Left ventricle myocardium inferior (tissue), 1 donor: ENCODE measurements at regions not wholly inside any gene's neighbourhood (a gene's known extent, or its start where the extent isn't known, plus 50 kb on each side); places are given as distances from the start of the nearest gene placed in this dataset.

ENCODE experiments used
- DNase-seq: peaks from one replicate; pipeline ENCODE4 v3.0.0-alpha.2; 2020
- H3K27ac ChIP-seq: fragments of 200-600 bp; replicated peaks from 2 replicates; pipeline ENCODE4 v1.8.0; 2021
- H3K27me3 ChIP-seq: fragments of 200-600 bp; 2 replicates; pipeline ENCODE4 v1.8.0; 2021; ENCODE audit warnings: low read depth
- H3K36me3 ChIP-seq: fragments of 200-600 bp; 2 replicates; pipeline ENCODE4 v1.8.0; 2021
- H3K4me1 ChIP-seq: fragments of 200-600 bp; 2 replicates; pipeline ENCODE4 v1.8.0; 2021
- H3K4me3 ChIP-seq: fragments of 200-600 bp; 2 replicates; pipeline ENCODE4 v1.8.0; 2021; ENCODE audit warnings: mild to moderate bottlenecking, moderate library complexity
- H3K9me3 ChIP-seq: fragments of 200-600 bp; replicated peaks from 2 replicates; pipeline ENCODE4 v1.8.0; 2021
- intact Hi-C: fragments of 100-400 bp; cut with micrococcal nuclease; formaldehyde crosslinking; loops from one replicate; pipeline ENCODE4 v1.11.0; 2022
- TF ChIP-seq, protein P1 (sequence below): fragments of 200-600 bp; IDR thresholded peaks from 2 replicates; pipeline ENCODE4 v1.8.0; 2021; ENCODE audit warnings: antibody characterized with exemption, mild to moderate bottlenecking, borderline replicate concordance
- donor health status: DM: no; HTN: yes; CAD: no; lungs with severe emphysema.

DNA sequence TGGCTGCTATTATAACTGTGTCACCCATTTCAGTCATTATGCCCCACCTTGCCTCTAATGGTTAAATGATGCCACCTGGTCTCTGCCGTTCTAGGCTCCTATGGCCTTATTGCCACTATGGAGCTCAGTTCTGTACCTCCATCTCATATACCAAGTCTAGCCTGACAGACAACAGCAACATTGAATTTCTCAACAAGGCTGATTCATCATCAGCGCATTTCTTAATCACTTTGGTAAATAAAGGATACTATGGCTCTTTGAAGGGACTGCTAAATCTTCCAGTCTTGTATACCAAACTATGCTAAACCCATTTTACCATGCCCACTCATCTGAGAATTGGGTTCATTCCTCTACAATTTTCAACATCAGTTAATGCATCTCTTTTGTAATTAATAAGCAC is 784.5 kb upstream of the CELF4 start:
- no peak overlapping the region for H3K27ac ChIP-seq
- no peak overlapping the region for H3K4me3 ChIP-seq
- intact Hi-C loops = no loop called here
- no peaks in the 10 kb centered on the region for H3K4me1 ChIP-seq
- H3K36me3 ChIP-seq = no peaks in the 10 kb centered on the region
- H3K27me3 ChIP-seq = no peaks in the 10 kb centered on the region
- TF ChIP-seq, protein P1, sequence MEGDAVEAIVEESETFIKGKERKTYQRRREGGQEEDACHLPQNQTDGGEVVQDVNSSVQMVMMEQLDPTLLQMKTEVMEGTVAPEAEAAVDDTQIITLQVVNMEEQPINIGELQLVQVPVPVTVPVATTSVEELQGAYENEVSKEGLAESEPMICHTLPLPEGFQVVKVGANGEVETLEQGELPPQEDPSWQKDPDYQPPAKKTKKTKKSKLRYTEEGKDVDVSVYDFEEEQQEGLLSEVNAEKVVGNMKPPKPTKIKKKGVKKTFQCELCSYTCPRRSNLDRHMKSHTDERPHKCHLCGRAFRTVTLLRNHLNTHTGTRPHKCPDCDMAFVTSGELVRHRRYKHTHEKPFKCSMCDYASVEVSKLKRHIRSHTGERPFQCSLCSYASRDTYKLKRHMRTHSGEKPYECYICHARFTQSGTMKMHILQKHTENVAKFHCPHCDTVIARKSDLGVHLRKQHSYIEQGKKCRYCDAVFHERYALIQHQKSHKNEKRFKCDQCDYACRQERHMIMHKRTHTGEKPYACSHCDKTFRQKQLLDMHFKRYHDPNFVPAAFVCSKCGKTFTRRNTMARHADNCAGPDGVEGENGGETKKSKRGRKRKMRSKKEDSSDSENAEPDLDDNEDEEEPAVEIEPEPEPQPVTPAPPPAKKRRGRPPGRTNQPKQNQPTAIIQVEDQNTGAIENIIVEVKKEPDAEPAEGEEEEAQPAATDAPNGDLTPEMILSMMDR = no peak
- no peak for DNase-seq
- peaks cover 18% of the 10 kb centered on the region for H3K9me3 ChIP-seq

DNA sequence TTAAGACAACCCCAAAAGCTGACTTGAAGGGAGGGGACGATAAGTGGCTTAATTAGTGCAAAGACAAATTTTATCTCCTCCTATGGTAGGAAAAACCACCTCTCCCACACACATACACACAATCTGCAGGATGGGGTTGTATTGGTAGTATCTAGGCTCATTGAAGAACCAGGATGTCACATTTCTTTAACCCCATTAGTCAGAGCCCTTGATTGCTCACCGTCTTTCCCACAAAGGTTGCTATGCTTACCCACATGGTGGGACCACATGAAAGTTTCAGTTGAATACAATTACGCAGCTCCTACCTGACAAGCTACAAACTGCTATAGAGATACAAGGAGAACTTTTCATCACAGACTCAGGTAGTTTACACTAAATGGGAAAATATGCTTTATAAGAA is 765.0 kb upstream of the CELF4 start:
- DNase-seq = no peak
- Histone ChIP-seq H3K4me3 (no peak overlapping the region), H3K27ac (no peak overlapping the region), H3K27me3 (no peaks in the 10 kb centered on the region), H3K4me1 (no peaks in the 10 kb centered on the region), H3K36me3 (no peaks in the 10 kb centered on the region), H3K9me3 (no peaks in the 10 kb centered on the region)
- TF ChIP-seq, protein P1 = no peak
- intact Hi-C loops = no loop called here

DNA sequence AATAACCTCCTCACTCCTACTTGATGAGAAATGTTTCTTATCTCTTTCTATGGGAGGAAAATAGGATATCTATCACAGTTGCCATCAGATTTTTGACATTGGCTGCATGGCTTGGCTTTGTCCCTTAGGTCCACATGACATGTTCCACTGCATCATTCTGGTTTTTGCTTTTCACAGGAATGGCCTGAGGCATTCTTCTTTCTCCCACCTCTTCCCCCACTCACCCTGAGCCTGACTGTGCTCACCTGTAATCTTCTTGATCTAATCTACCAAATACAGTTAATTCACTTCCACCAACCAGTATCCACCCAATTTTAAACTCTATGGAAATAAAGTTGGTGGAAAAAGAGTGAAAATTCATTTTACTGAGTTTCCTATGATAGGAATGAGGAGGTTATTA is 763.5 kb upstream of the CELF4 start:
- peaks cover under 1% of the 10 kb centered on the region for H3K9me3 ChIP-seq
- H3K27me3 ChIP-seq = no peaks in the 10 kb centered on the region
- DNase-seq = no peak
- TF ChIP-seq, protein P1 = no peak
- no peaks in the 10 kb centered on the region for H3K36me3 ChIP-seq
- H3K27ac ChIP-seq = no peak overlapping the region
- H3K4me1 ChIP-seq = no peaks in the 10 kb centered on the region
- intact Hi-C loops = no loop called here
- no peak overlapping the region for H3K4me3 ChIP-seq

DNA sequence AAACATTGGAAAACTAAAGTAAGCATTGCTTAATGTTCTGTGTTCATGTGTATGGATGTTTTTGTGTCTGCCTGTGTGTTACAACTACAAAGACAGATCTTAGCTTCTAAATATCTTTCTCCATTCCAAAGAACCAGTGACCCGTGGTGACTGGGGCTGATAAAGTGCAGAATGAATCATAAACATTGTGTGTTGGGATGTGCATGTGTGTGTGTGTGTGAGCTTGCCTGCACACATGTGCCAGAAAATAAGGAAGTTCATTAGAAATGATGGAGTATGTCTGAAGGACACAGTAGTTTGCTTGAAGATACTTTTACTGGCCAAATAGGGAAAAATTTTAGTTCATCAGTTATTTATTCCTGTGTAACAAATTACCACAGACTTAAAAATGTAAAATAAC is 756.6 kb upstream of the CELF4 start:
- no peaks in the 10 kb centered on the region for H3K27me3 ChIP-seq
- H3K4me1 ChIP-seq = no peaks in the 10 kb centered on the region
- TF ChIP-seq, protein P1 = no peak
- no peak overlapping the region for H3K27ac ChIP-seq
- intact Hi-C loops = no loop called here
- H3K9me3 ChIP-seq = peaks cover 24% of the 10 kb centered on the region
- no peak overlapping the region for H3K4me3 ChIP-seq
- H3K36me3 ChIP-seq = no peaks in the 10 kb centered on the region
- no peak for DNase-seq

DNA sequence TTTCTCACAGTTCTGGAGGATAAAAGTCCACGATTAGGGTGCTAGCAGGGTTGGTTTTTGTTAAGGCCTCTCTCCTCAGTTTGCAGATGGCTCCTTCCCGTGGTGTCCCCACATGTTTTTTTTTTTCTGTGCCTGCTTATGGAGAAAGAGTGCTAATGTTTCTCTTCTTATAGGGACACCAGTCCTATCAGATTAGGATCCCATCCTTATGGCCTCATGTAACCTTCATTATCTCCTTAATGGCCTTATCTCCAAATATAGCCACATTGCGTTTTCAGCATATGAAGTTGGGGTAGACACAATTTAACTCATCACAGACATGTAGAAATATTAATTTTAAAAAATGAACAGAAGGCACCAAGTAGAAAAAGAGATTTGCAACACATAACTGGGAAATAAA is 755.7 kb upstream of the CELF4 start:
- Histone ChIP-seq H3K27me3 (no peaks in the 10 kb centered on the region), H3K27ac (no peak overlapping the region), H3K4me1 (no peaks in the 10 kb centered on the region), H3K4me3 (no peak overlapping the region), H3K36me3 (no peaks in the 10 kb centered on the region), H3K9me3 (peaks cover 24% of the 10 kb centered on the region)
- TF ChIP-seq, protein P1 = no peak
- no peak for DNase-seq
- intact Hi-C loops = no loop called here

DNA sequence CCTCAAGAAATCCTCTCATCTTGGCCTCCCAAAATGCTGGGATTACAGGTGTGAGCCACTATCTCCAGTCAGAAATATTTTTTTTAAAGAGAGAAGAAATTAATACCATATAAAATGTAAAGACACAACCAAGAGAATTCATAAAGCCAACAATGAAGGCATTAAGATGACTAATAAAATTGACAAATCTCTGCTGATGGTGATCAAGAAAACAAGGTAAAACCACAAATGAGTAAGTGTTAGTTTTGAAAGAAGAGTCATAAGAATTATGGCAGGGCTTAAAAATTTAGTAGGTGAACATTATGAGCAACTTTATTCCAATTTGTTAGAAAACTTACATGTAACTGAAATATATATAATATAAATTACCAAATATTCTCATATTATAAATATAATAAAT is 752.8 kb upstream of the CELF4 start:
- intact Hi-C loops = no loop called here
- no peak for DNase-seq
- Histone ChIP-seq H3K9me3 (peaks cover 16% of the 10 kb centered on the region), H3K4me3 (no peak overlapping the region), H3K36me3 (no peaks in the 10 kb centered on the region), H3K4me1 (no peaks in the 10 kb centered on the region), H3K27ac (no peak overlapping the region), H3K27me3 (no peaks in the 10 kb centered on the region)
- TF ChIP-seq, protein P1 = no peak
